Effector CD8-positive, alpha-beta T cell (primary cell): ENCODE measurements at regions not wholly inside any gene's neighbourhood (a gene's known extent, or its start where the extent isn't known, plus 50 kb on each side); places are given as distances from the start of the nearest gene placed in this dataset.

ENCODE experiments used
- DNase-seq: peaks from one replicate; lab custom pipeline; 2025; lab: John Stamatoyannopoulos, UW

DNA sequence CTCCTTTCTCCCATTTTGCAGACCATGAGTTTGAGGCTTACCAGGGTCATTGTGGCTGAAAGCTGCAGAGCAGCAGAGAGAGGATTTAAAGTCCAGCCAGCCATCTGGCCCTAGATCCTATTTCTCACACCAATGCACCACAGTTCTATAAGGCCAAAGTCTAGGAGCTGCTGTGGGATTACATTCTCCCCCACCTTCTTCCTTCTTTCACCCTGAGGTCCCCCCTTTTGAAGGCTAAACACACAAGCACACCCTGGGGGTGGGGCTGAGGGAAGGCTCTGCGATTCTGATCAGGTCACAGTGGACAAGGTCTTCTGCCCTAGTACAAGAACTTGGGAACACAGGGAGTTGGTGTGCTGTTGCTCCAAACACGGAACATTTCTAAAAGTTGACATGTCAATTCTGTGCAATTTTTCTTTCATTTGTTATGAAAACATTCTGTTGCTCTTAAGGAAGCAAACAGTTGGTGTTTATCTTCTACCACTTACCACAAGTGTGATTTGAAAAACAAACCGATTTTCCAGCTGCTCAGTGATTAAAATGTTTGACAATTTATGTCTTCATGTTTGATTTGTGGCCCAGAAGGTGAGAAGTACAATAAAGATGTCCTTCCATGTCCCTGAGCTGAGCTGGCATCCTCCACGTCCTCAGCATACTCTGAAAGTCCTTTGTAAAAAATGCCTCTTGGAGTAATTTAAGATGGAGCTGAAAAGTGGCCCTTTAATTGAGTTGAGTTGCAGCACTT lies 271.6 kb upstream of the PPP2R2D start:
- DNase-seq: no peak

DNA sequence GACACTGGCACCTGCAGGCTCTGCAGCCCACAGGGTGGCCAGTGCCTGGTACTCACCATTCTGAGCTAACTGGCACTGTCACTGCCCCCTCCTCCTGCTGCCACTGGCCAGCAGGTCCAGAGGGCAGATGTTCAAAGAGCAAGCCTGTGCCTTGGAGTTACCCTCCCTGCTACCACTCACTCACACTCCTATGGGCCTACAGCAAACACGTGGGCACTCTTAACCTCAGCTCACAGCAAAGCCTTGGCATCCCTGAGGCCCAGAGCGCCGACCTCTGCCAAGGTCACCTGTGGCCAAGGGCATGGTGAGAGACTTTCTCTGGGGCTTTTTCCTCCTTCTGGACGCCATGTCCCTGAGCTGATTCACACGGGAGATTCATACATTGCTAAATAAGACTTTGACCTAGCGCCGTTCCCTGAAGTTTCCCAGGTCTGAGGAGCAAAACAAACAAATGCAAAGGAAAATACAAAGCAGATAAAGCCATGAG lies 270.0 kb upstream of the PPP2R2D start:
- DNase-seq: no peak

DNA sequence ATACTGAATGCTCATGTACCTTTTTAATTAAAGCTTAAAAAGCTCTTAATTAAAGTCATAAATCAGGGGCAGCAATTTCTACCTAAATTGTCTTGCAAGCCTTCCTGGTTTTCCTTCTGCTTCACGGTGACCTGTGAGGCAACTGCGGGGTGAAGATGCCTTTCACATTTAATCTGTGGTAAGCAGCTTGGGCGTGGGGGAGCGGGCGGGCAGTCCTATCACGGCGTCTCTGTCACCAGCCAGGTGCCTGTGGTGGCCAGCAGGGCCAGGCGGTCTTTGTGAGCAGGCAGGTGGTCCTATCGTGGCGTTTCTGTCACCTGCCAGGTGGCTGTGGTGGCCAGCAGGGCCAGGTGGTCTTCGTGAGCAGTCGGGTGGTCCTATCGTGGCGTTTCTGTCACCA lies 269.2 kb upstream of the PPP2R2D start:
- DNase-seq: no peak

DNA sequence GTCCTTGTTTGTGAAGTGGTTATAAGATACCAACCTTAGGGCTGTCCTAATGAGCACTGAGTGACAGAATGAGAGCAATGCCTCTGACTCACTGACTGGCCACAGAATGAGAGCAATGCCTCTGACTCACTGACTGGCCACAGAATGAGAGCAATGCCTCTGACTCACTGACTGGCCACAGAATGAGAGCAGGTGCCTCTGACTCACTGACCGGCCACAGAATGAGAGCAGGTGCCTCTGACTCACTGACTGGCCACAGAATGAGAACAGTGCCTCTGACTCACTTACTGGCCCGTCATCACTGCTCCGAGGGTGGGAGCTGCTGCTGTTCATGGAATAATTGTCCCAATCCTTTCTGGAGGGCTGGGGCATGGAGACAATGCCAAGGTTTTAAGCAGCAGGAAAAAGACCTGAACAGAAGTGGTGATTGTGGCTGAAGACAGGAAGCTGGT lies 265.2 kb upstream of the PPP2R2D start:
- no peak for DNase-seq

DNA sequence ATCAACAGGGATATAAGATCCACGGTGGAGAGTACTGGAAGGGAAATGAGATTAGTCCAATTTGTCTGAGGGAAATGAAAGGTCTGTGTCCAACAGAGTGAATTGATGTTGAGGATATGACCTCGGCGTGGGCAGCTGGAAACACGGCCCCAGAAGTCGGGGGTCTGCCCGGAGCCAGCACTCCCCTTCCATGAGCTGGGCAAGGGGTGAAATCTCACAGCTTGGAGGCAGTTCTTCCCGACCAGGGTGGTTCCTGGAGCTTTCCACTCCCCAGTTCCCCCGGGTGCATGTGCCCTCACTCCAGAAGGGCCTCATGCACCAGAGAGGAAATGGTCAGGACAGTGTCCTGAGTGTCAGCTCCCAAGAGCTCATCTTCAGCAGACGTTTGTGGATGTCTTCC lies 264.7 kb upstream of the PPP2R2D start:
- no peak for DNase-seq

DNA sequence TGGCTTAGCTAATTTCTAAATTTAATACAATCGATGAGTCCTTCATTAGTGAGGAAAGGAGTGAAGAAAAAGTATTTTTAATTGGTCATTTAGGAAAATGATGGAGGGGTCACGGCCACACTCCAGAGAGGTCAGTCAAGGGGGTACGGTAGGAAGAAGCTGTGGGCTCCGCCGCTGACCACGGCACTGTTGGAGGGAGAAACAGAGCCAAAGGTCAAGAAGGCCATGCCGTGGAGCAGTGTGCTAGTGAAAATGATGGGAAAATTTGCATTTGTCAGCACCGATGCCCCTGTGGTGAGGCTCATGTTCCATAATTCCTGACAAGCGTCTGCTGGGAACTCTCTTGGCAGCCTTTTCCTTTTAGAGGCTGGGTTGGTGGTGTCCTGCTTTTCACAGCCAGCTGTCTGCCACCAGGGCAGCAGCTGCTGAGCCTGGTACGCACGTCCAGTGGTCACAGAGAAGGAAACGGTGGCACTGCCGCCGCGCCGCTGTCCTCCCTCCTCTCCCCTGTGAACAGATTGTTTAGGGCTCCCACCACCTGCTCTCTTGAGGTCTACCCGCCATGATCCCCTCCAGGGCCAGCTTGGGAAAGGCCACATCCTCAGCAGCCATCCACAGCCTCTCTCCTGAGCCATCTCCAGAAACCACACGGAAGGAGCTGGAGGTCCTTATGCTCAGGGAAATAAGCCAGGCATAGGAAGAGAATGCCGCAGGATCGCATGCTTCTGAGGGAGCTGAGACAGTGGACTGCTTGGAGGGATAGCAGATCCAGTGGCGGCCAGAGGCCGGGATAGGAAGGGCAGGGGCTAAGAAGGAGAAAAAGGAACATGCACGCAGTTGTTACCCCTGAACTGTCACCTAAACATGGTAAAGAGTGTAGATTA lies 263.7 kb upstream of the PPP2R2D start:
- DNase-seq: no peak

DNA sequence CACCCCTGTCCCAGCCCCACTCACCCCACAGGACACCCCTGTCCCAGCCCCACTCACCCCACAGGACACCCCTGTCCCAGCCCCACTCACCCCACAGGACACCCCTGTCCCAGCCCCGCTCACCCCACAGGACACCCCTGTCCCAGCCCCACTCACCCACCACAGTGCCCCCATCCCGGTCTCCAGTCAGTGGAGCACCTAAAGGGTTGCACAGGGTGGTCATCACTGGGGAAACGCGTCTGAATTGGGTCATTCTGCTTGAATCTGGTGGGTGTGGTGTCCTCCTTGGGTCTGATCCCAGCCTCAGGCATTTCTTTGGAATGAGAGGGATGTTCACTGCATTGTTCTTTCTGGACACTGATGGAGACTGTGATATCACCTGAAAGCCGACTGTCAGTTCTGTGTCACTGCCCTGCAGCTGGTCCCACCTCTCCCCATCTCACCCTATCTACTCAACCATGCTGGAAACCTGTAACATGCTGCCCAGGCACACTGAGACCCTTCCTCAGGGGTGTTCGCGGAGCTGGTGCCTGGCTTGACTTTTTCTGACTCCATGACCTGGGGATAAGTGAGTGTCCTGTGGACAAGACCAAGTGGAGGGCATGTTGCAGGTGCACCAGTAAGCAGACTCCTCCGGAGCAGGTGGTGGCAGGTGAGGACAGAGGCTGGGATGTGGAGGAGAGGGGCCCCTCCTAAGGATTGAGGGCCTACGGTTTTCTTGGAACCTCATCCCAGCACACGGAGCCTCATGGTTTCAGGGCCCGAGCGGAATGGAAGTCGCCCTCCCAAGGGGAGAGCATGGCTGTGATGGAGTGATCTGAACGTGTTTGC lies 262.5 kb upstream of the PPP2R2D start:
- DNase-seq: no peak

DNA sequence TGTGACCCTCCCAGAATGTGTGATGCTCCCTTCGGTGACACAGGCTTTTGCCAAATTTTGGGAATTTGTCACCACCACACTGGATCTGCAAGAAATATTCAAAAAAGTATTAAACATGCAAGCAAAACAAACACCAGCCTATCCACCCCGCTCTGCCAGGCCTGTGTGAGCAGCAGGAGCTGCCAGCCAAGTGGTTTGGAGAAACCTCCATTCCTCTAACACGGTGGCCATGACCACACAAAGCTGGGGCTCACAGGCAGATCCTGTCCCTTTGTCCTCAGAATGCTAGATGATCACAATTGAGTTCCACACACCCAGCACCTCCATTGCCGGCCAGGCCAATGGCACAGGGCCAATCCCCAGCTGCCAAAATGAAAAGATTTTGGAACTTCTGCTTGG lies 261.9 kb upstream of the PPP2R2D start:
- no peak for DNase-seq

DNA sequence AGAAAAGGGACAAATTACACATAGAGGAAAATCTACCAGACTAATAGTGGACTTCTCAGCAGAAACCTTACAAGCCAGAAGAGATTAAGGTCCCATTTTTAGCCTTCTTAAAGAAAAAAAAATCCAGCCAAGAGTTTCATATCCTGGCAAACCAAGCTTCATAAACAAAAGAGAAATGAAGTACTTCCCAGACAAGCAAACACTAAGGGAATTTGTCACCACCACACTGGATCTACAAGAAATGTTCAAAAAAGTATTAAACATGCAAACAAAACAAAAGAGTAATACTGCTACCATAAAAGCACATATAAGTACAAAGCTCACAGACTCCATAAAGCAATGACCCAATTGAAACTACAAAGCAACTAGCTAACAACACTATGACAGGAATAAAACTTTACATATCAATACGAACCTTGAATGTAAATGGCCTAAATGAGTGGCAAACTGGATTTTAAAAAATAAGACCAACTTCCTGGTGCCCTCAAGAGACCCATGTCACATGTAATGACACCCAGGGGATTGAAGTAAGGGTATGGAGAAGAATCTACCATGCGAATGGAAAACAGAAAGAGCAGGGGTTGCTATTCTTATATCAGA lies 260.7 kb upstream of the PPP2R2D start:
- DNase-seq: no peak

DNA sequence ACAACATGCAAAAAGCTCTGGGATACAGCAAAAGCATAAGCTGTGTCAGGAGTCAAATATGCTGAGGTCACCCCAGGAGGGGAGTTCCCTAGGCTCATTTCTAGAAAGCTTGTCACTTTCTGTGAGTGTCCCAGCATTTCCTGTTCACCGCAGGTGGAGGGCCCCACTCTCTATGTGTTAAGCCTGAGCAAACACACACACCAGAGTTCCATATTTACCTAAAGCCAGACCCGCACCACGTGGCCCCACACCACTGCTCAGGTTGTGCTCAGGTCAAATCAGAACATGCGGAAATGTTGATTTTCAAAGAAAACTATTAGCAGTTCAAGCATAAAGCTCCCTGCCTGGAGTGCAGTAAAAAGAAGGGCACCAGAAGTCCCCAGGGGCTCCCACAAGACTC lies 259.6 kb upstream of the PPP2R2D start:
- no peak for DNase-seq

DNA sequence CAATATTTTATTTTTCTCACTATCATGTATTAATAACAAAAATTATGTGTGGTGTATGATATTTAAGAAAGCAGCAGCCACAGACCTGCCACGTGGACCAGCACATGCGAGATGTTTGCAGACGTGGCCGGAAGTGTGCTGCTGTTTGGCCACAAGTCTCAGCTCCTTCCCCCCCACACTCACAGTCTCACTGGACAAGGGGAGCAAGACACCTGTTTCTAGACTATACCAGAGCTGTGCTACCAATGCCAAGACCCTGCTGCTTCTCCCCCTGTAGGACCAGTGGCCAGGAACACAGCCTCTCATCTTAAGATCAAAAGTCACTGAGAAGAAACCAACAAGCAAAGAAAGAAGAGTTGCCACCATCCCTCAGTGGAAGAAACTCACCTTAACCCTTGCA lies 258.9 kb upstream of the PPP2R2D start:
- DNase-seq: no peak

DNA sequence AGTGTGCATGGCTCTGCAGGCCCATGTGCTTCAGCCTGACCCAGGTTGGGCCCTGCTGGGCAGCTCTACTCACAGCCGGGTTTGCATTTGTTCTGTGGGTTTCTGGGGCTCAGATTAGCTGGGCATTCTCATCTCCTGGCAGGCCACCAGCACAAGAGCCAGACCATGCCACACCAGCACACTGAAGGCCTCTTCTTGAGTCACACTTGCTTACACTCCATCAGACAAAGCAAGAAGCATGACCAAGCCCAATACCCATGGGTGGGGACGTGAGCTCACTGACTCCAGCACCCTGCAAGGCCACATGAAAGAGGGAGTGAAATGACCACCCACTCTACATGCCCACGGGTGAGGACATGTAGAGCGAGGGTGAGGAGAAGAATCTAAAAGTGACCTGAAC lies 257.8 kb upstream of the PPP2R2D start:
- no peak for DNase-seq

DNA sequence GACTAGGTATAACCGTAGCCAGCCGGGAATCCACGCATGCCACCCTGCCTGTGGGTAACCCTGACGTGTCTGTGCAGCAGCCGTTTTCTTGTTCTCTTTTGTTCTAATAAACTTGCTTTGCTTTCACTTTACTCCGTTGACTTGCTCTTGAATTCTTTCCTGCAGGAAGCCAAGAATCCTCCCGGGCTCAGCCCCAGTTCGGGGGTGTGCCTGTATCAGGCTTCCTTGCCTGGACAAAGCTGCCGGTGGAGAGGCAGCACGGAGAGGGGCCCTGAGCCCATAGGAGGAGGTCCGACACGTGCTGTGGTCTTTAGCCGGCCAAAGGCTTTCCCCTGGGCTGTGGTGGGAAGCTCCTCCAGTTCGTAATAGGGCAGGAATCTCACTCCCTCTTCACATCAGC lies 256.5 kb upstream of the PPP2R2D start:
- DNase-seq: no peak

DNA sequence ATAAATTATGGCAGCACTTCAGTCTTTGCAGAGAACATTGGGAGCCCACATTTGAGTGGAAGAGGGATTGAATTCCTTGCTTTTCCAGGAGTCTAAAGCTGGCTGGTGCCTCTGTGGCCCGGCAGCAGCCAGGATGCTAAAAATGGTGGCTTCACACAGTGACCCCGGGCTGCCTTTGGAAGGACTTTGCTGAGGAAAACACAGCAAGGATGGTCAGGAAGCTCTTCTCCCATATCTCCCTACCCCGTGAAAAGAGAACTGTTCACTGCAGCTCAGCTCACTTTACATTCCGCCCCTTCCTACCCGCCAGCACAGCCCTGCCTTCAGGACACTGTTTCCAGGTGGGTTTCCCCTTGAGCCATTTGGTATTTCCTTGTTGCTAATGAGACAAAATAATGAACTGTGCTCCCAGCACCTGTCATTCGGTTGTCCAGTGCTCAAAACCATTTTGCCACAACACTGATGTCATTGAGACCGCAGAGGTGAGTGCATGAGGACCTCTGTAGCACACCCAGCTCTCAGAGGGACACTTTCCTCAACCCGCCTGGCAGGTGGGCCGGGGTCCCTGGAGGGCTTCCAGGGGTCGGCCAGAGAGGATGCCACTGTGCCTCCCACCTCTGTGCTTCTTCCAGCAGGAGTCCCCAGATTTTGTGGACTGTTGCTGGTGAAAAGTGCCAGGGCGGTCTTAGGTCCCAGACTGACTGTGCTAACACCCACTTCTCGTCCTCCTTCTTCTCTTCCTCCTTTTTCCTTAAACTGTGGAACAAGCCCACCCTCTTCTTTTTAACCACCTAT lies 255.7 kb upstream of the PPP2R2D start:
- DNase-seq: no peak

DNA sequence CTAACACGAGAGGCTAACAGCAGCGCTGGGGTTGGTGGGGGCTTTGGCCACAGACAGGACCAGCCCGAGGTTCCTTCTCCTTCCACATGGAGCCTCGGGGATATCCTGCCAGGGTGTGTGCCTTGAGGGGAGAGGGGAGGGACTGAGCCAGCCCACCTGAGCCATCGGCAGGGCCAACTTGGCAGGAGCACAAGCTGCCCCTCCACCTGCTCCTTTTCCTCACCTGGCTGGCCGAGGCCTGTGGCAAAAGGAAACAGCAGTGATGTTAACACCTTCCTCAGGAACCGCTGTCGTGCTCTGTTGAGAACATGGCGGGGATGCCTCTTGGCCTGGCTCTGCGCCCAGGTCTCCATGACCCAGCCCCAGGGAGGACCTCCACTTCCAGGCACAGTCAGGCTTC lies 255.1 kb upstream of the PPP2R2D start:
- no peak for DNase-seq

DNA sequence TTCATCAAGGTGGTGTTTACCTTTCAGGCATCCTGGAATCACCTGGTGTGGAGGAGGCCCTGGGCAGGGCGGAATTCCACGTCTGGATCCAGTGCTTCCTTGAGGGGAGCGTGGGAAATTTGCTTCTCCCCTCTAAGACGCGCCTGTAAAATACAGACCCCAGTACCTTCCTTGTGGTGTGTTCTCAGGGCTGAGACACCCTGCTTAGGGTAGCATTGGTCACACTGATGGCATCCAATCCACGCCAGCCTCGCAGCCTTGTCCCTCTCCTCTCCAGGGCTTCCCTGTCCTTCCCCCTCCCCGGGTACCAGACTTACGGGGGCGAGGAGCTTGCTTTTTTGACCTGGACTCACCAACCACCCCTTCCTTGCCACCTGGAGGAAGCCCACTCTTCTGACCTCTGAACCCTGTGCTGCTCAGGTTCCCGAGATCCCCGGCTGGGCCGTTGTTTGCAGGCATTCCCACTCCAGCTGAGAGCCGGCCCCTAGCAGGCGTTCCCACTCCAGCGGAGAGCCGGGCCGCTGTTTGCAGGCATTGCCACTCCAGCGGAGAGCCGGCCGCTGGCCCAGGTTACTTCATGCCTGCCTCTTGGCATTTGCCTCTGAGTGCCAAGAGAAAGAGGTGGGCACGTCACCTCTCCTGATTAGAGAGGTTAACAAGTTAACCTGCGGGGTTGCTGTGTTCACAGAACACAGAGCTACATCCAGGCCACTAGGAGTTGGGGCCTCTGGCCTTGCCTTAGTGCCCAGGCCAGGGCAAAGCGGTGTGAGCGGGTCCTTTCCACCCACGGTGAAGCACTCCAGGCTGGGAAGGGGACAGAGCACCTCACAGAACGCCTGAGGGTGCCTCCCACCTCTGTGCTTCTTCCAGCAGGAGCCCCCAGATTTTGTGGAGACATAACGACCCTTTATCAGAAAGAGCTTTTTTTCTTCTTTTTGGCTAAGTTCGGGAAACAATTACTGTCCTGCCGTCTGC lies 254.0 kb upstream of the PPP2R2D start:
- no peak for DNase-seq

DNA sequence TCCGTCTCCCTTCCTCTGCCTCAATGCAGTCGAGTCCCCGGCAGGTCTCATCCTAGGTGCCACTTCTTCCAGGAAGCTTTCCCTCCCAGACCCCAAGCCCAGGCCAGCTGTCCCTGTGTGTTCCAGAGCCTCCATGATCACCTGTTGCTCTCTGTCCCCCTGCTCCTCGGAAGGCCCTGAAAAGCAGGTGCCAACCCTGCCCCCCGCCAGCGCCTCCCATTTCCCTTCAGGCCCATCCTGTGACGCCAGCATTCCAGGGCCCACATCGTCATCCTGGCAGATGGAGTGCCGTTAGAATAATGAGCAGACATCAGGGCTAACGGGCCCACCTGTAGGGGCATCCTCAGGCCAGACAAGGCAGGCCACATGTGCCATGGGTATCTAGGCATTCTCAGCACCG lies 253.0 kb upstream of the PPP2R2D start:
- DNase-seq: no peak

DNA sequence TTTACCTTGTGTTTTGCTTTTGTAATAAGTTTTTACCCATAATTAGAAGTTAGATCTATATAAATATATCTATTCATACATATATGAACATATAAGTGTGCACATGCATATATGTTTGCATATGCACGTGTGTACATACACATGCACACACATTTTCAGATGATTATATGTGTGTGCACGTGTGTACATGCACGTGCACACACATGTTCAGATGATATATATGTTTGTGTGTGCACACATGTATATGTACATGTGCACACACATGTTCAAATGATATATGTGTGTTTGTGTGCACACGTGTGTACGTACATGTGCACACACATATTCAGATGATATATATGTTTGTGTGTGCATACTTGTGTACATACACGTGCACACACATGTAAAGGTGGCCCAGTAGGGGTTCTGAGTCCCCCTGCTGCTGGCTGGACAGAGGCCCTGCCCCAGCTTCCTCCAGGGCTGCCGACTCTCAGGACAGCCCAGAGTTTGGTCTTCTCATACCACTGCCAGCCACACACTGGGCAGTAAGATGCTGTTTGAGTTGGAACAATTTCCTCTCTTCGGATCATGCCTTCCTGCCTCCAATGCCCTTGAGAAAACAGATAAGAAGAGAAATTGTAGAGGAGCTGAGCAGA lies 252.3 kb upstream of the PPP2R2D start:
- DNase-seq: no peak

DNA sequence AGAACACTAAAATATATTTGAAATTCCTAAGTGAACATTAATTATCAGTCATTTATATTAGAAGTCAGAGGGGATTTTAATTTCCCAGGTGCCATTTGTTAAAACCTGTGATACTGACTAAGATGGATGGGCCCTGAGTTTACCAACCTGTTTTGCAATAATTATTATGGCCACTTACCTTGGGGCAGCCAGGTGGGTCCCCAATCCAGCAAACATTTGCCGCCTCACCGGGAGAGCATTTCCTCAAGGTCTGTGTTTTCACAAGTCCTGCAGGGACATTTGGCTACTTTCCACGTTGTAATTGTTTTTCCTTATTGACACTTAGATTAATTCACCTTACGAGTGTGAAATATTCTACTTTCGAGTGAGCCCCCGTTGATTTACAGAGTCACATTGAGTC lies 251.2 kb upstream of the PPP2R2D start:
- DNase-seq: no peak
